Endothelial cell of umbilical vein (primary cell): ENCODE measurements at regions not wholly inside any gene's neighbourhood (a gene's known extent, or its start where the extent isn't known, plus 50 kb on each side); places are given as distances from the start of the nearest gene placed in this dataset.

Experiments
- BruUV-seq: library from RNA; stranded (reverse); fragments of 400-500 nt; replicated peaks from 2 replicates; lab custom pipeline; 2021; lab: Mats Ljungman, UMichigan
- CTCF ChIA-PET: fragments of 300-600, 350-600 bp; sonication (Branson Sonifier 250); formaldehyde crosslinking; loops from one replicate; lab custom pipeline; 2021; ENCODE audit warnings: antibody characterized with exemption, inconsistent platforms; lab: Charles Lee
- POLR2A ChIA-PET: fragments of 300-600, 350-600 bp; sonication (Branson Sonifier 250); formaldehyde crosslinking; loops from one replicate; lab custom pipeline; 2021; ENCODE audit warnings: antibody characterized with exemption, inconsistent platforms; lab: Charles Lee
- DNase-seq: peaks from one replicate; pipeline ENCODE4 v3.0.0-alpha.2; 2011; ENCODE audit warnings: low read depth, low spot score
- FAIRE-seq: peaks from 2 replicates; lab custom pipeline; 2011; peaks lifted over from hg19 to GRCh38; lab: Jason Lieb, UNC
- H2AFZ ChIP-seq: 2 replicates; pipeline ENCODE4 v1.6.0; 2012; ENCODE audit warnings: low read depth, low read length, control low read depth, inconsistent platforms
- H3K27ac ChIP-seq: 2 replicates; pipeline ENCODE4 v1.5.1; 2011; ENCODE audit warnings: low read depth, mild to moderate bottlenecking, control low read depth, low read length, moderate library complexity; ENCODE audit not compliant: insufficient read depth
- H3K27me3 ChIP-seq, 2 experiments: 2 replicates each; pipeline versions ENCODE4 v1.6.0 to v1.6.1; 2011; ENCODE audit warnings: low read length in 2 of 2, mixed read lengths in 1 of 2; ENCODE audit not compliant: control insufficient read depth in 2 of 2, insufficient read depth in 2 of 2
- H3K36me3 ChIP-seq, 2 experiments: 2 replicates in 1 of 2; 3 replicates in 1 of 2; pipeline ENCODE4 v1.5.1; 2011; ENCODE audit warnings: low read length in 2 of 2, mild to moderate bottlenecking in 1 of 2, moderate library complexity in 1 of 2; ENCODE audit not compliant: control insufficient read depth in 2 of 2, insufficient read depth in 2 of 2; ENCODE audit errors: extremely low read depth in 1 of 2
- H3K4me1 ChIP-seq: 3 replicates; pipeline ENCODE4 v1.5.1; 2011; ENCODE audit warnings: mild to moderate bottlenecking, low read length; ENCODE audit not compliant: control insufficient read depth, insufficient read depth; ENCODE audit errors: extremely low read depth
- H3K4me2 ChIP-seq: 2 replicates; pipeline ENCODE4 v1.6.1; 2011; ENCODE audit warnings: low read length, control low read depth, mixed read lengths; ENCODE audit not compliant: insufficient read depth
- H3K4me3 ChIP-seq, 3 experiments: fragments of 200-600 bp in 1 of 3; sonication (generic), shearing (Covaris generic) in 1 of 3; replicated peaks in 1 of 3; 2 replicates each; pipeline ENCODE4 v1.5.1; 2011 to 2016; ENCODE audit warnings: control low read depth in 3 of 3, low read length in 3 of 3, mild to moderate bottlenecking in 2 of 3, inconsistent platforms in 1 of 3, low read depth in 1 of 3, moderate library complexity in 1 of 3; ENCODE audit not compliant: insufficient read depth in 1 of 3
- H3K79me2 ChIP-seq: 2 replicates; pipeline ENCODE4 v1.6.0; 2012; ENCODE audit warnings: low read length, inconsistent platforms; ENCODE audit not compliant: control insufficient read depth, insufficient read depth
- H3K9ac ChIP-seq: replicated peaks from 2 replicates; pipeline ENCODE3; 2011; ENCODE audit warnings: low read length, control low read depth; ENCODE audit not compliant: insufficient read depth; ENCODE audit errors: extremely low read depth
- H3K9me1 ChIP-seq: replicated peaks from 3 replicates; pipeline ENCODE4 v1.6.0; 2011; ENCODE audit warnings: mild to moderate bottlenecking, low read length; ENCODE audit not compliant: control insufficient read depth, insufficient read depth; ENCODE audit errors: extremely low read depth
- H3K9me3 ChIP-seq: replicated peaks from 2 replicates; pipeline ENCODE4 v1.5.1; 2012; ENCODE audit warnings: low read length, inconsistent platforms; ENCODE audit not compliant: control insufficient read depth, insufficient read depth
- H4K20me1 ChIP-seq: replicated peaks from 2 replicates; pipeline ENCODE3; 2011; ENCODE audit warnings: mild to moderate bottlenecking, low read length; ENCODE audit not compliant: control insufficient read depth, insufficient read depth; ENCODE audit errors: extremely low read depth
- CTCF ChIP-seq, 2 donors: IDR thresholded peaks; 1 replicate in 1 of 2; 2 replicates in 1 of 2; pipeline ENCODE4 v1.5.1; 2011; ENCODE audit warnings: low read length in 2 of 2, mild to moderate bottlenecking in 2 of 2, moderate library complexity in 2 of 2, control low read depth in 1 of 2, inconsistent platforms in 1 of 2, low read depth in 1 of 2; ENCODE audit not compliant: insufficient read depth in 1 of 2; ENCODE audit errors: extremely low read depth in 1 of 2
- EZH2 ChIP-seq: IDR thresholded peaks from 2 replicates; pipeline ENCODE4 v1.6.1; 2012; ENCODE audit warnings: borderline replicate concordance, low read depth, mild to moderate bottlenecking, moderate library complexity, low read length, inconsistent platforms; ENCODE audit not compliant: severe bottlenecking
- FOS ChIP-seq: IDR thresholded peaks from 2 replicates; pipeline ENCODE4 v1.6.1; 2011; ENCODE audit warnings: mild to moderate bottlenecking, low read length, moderate library complexity, borderline replicate concordance; ENCODE audit not compliant: insufficient read depth
- GATA2 ChIP-seq: IDR thresholded peaks from 2 replicates; pipeline ENCODE4 v1.7.0; 2011; ENCODE audit warnings: low read depth, mild to moderate bottlenecking, moderate library complexity, mixed read lengths, low read length; ENCODE audit not compliant: insufficient read length, insufficient read depth
- JUN ChIP-seq: IDR thresholded peaks from 2 replicates; pipeline ENCODE4 v1.6.1; 2011; ENCODE audit warnings: borderline replicate concordance, low read depth; ENCODE audit not compliant: insufficient read length, insufficient read depth
- MAX ChIP-seq: IDR thresholded peaks from 2 replicates; pipeline ENCODE4 v1.6.1; 2011; ENCODE audit not compliant: insufficient read depth, insufficient read length
- MYC ChIP-seq: IDR thresholded peaks from one replicate; pipeline ENCODE4 v1.6.1; 2011; ENCODE audit warnings: mild to moderate bottlenecking, low read depth, low read length
- POLR2A ChIP-seq: IDR thresholded peaks from 2 replicates; pipeline ENCODE4 v1.6.1; 2012; ENCODE audit warnings: low read depth, mild to moderate bottlenecking, control low read depth, low read length
- POLR2AphosphoS5 ChIP-seq: IDR thresholded peaks from 2 replicates; pipeline ENCODE4 v1.6.1; 2012; ENCODE audit warnings: low read depth, mild to moderate bottlenecking, control low read depth, low read length, moderate library complexity; ENCODE audit not compliant: insufficient read depth
- dilution Hi-C: fragments of 300-500 bp; cut with MboI; formaldehyde crosslinking; loops from one replicate; pipeline ENCODE4 v1.15.0; 2019; ENCODE audit warnings: low sequenced_read_pairs; ENCODE audit not compliant: extremely low pct_ligation_motif_present
- intact Hi-C: fragments of 100-400 bp; cut with micrococcal nuclease; formaldehyde crosslinking; loops from one replicate; pipeline ENCODE4 v1.10.0; 2022

GRCh38 chr9:86591472-86591871, 237.3 kb upstream of the TUT7 start:
- Histone ChIP-seq H4K20me1 (no peaks in the 10 kb centered on the region), H3K4me2 (no peak overlapping the region), H3K36me3 (no peaks in the 10 kb centered on the region), H3K79me2 (no peaks in the 10 kb centered on the region), H2AFZ (no peak overlapping the region), H3K4me1 (no peaks in the 10 kb centered on the region), H3K27ac (no peak overlapping the region), H3K9me1 (no peaks in the 10 kb centered on the region), H3K9me3 (no peaks in the 10 kb centered on the region), H3K9ac (no peak overlapping the region), H3K4me3 (no peak overlapping the region), H3K27me3 (no peaks in the 10 kb centered on the region)
- no TSS peak for BruUV-seq
- DNase-seq (no peak), FAIRE-seq (no peak)
- ChIA-PET POLR2A (no interaction called here), CTCF (no interaction called here)
- dilution Hi-C loops: no loop called here
- TF ChIP-seq POLR2A: no peak
- no peak for TF ChIP-seq GATA2
- no peak for TF ChIP-seq EZH2
- TF ChIP-seq FOS: no peak
- TF ChIP-seq MAX: no peak
- no peak for TF ChIP-seq POLR2AphosphoS5
- no peak for TF ChIP-seq JUN
- TF ChIP-seq MYC: no peak
- no peak for TF ChIP-seq CTCF (IDR thresholded peaks at IDR 0.05; ENCODE audit: extremely low read depth in 1 of 2, insufficient read depth in 1 of 2, low read depth in 1 of 2, low read length in 2 of 2)
- intact Hi-C loops: no loop called here
